VCaP (cell line): ENCODE measurements at regions not wholly inside any gene's neighbourhood (a gene's known extent, or its start where the extent isn't known, plus 50 kb on each side); places are given as distances from the start of the nearest gene placed in this dataset.

Source experiments
- H3K27ac ChIP-seq: fragments of 450-650 bp; 2 replicates; pipeline ENCODE4 v1.5.1; 2017
- TF ChIP-seq, protein P1 (sequence below): fragments of 450-650 bp; conservative IDR thresholded peaks from 2 replicates; pipeline ENCODE4 v1.5.1; 2017; ENCODE audit warnings: mild to moderate bottlenecking, moderate library complexity

DNA sequence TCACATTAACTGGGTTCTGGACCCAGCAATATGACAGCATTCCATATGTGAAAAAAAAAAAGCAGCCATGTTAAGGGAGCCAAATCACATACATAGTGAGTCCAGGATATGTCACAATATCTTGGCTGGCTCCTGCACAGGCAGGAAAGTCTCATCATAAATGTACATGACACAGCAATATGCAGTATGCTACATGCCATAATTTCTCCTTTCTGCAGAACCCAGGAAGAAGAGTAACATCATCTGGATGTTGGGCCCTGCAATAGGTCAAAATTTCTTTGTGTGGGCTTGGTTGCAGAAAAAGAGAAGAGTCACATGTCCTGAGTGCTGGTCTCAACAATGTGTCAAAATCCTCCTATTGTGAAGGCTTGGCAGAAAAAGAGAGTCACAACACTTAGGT lies 902.8 kb upstream of the AMELY start:
- TF ChIP-seq, protein P1, sequence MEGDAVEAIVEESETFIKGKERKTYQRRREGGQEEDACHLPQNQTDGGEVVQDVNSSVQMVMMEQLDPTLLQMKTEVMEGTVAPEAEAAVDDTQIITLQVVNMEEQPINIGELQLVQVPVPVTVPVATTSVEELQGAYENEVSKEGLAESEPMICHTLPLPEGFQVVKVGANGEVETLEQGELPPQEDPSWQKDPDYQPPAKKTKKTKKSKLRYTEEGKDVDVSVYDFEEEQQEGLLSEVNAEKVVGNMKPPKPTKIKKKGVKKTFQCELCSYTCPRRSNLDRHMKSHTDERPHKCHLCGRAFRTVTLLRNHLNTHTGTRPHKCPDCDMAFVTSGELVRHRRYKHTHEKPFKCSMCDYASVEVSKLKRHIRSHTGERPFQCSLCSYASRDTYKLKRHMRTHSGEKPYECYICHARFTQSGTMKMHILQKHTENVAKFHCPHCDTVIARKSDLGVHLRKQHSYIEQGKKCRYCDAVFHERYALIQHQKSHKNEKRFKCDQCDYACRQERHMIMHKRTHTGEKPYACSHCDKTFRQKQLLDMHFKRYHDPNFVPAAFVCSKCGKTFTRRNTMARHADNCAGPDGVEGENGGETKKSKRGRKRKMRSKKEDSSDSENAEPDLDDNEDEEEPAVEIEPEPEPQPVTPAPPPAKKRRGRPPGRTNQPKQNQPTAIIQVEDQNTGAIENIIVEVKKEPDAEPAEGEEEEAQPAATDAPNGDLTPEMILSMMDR, result no peak
- H3K27ac ChIP-seq, result no peak overlapping the region

DNA sequence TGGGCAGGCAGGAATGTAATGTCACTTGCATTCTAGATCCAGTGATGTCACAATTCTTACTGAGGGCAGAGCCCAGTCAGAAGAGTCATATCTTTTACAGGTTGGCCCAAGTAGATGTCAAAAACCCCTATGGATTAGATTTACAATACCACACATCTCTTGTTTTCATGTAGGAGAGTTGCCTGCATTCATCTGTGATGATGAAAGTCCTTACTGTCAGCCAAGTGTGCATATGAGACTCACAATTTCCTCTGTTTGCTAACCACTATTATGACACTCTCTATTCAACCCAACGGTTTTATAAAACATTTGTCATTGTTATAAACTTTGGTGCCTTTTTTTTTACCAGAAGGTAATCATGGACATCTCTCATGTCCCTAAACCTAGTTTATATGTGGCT lies 898.8 kb upstream of the AMELY start:
- TF ChIP-seq, protein P1, result no peak
- peak overlapping the region; percentile 75 for H3K27ac ChIP-seq

DNA sequence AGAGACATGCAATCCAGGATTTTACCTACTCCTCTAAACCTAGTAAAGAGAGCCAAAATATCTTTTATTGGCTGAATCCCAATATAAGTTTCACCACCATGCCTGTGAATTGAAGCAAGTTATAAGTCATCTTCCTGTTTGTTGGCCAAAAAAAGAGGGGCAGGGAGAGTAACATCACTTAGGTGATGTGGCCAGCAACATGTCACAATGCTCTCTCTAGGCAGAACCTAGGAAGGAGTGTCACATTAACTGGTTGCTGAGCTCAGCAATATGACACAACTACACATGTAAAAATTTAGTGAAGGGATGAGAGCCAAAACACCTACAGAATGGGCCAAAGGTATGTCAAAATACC lies 895.9 kb upstream of the AMELY start:
- TF ChIP-seq, protein P1, result no peak
- H3K27ac ChIP-seq, result peak overlapping the region; percentile 75

DNA sequence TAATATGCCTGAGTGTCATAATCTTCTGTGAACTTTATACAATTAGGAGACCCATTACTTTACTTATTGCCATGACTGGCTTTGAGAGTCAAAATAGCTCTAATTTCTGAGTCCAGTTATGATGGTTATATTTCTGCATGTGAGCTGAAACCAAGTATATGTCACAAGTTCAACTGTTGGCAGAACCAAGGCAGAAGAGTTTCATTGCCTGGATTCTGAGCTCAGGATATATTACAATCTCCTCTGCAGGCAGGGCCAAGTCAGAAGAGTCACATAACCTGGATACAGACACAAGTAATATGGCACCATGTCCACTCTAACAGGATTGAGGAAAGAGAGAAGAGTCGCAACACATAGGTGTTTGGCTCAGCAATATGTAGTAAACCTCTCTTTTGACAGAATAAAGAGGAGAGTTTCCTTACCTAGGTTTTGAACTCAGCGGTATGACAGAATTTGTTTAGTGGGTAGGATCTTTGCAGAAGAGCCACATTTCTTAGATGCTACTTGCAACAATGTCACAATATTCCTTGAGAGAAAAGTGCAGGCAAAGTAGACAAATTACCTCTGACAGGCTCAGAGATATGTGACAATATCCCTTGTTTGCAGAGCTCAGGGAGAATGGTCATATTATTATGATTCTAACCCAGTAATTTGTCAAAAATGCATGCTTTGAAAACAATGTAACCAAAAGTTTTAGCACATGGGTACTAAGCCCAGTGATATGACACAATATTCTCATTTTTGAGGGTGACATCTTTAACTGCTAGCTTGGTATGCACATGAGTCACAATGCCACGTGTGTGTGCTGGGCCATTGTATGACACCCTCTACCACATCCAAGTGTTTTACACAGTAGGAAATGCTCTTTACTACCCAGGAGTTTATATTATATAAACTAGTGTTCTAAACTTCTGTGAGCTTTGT lies 895.3 kb upstream of the AMELY start:
- H3K27ac ChIP-seq, result peak overlapping the region; percentile 75
- TF ChIP-seq, protein P1, result no peak

DNA sequence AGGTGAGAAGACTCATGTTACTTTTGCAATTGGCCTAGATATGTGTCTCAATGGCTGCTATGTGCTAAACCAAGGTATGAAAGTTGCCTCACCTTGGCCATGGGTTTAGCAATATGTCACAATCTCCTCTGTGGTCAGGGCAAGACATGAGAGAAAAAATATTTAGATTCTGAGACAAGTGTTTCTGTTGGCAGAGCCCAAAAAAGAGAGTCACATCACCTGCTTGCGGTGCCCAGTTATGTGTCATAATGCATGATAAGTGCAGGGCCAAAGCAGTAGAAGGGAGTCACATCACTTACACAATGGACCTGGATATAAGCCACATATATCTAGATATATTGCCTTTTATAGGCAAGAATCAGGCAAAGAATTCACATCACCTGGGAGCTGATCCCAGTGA lies 894.1 kb upstream of the AMELY start:
- H3K27ac ChIP-seq, result no peak overlapping the region

DNA sequence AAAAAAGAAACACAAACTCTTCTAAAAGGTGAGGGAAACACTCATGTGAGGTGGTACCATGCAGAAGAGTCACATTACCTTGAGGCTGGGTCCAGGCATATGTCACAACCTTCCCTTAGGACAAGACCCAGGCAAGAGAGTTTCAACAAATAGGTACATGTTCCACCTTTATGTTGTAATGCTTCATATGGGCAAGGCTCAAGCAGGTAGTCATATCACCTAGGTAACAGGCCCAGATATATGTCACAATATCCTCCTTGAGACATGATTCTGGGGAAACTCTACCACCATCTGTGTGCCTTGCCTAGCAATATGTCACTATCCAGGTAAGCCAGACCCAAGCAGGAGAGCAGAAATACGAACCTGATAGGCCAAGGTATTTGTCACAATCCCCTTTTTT lies 892.2 kb upstream of the AMELY start:
- TF ChIP-seq, protein P1, result no peak

More for the DNA sequence above, 894.1 kb upstream of the AMELY start:
- TF ChIP-seq, protein P1, result no peak

DNA sequence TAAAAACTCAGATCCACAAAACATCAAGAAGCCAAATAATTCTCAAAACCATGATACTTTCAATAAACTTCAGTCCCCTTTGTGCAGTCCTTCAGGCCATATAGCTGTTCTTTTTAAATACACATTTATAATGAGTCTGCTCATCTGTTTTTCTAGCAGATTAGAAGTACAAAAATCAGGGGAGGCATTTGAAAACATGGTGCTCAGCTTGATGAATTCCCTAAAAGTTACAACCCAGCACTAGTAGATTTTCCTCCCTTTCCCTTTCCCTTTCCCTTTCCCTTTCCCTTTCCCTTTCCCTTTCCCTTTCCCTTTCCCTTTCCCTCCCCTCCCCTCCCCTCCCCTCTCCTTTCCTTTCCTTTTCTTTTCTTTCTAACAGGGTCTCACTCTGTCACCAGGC lies 884.6 kb upstream of the AMELY start:
- TF ChIP-seq, protein P1, result no peak
- no peak overlapping the region for H3K27ac ChIP-seq

More for the DNA sequence above, 892.2 kb upstream of the AMELY start:
- H3K27ac ChIP-seq, result no peak overlapping the region
